22Rv1 (cell line): ENCODE measurements at regions not wholly inside any gene's neighbourhood (a gene's known extent, or its start where the extent isn't known, plus 50 kb on each side); places are given as distances from the start of the nearest gene placed in this dataset.
A peak's percentile ranks its signal among the peaks of the same experiment; 100 is the strongest.

ENCODE experiments used
- H3K27ac ChIP-seq: fragments of 450-650 bp; 2 replicates; pipeline ENCODE4 v1.5.1; 2017
- ZFX ChIP-seq: fragments of 450-650 bp; IDR thresholded peaks from 2 replicates; pipeline ENCODE4 v1.6.1; 2017; ENCODE audit warnings: antibody characterized with exemption, borderline replicate concordance
- TF ChIP-seq, protein P1 (sequence below): fragments of 450-650 bp; IDR thresholded peaks from 2 replicates; pipeline ENCODE4 v1.5.1; 2017; ENCODE audit warnings: mild to moderate bottlenecking

GRCh38 chr9:73810585-73811215 is 659.0 kb downstream of the ANXA1 start:
- no peak overlapping the region for H3K27ac ChIP-seq
- TF ChIP-seq ZFX: no peak
- TF ChIP-seq, protein P1, sequence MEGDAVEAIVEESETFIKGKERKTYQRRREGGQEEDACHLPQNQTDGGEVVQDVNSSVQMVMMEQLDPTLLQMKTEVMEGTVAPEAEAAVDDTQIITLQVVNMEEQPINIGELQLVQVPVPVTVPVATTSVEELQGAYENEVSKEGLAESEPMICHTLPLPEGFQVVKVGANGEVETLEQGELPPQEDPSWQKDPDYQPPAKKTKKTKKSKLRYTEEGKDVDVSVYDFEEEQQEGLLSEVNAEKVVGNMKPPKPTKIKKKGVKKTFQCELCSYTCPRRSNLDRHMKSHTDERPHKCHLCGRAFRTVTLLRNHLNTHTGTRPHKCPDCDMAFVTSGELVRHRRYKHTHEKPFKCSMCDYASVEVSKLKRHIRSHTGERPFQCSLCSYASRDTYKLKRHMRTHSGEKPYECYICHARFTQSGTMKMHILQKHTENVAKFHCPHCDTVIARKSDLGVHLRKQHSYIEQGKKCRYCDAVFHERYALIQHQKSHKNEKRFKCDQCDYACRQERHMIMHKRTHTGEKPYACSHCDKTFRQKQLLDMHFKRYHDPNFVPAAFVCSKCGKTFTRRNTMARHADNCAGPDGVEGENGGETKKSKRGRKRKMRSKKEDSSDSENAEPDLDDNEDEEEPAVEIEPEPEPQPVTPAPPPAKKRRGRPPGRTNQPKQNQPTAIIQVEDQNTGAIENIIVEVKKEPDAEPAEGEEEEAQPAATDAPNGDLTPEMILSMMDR: no peak

- no peak for TF ChIP-seq ZFX
- H3K27ac ChIP-seq: no peak overlapping the region
Observed at GRCh38 chr9:73813546-73813945, 661.9 kb downstream of the ANXA1 start.

DNA sequence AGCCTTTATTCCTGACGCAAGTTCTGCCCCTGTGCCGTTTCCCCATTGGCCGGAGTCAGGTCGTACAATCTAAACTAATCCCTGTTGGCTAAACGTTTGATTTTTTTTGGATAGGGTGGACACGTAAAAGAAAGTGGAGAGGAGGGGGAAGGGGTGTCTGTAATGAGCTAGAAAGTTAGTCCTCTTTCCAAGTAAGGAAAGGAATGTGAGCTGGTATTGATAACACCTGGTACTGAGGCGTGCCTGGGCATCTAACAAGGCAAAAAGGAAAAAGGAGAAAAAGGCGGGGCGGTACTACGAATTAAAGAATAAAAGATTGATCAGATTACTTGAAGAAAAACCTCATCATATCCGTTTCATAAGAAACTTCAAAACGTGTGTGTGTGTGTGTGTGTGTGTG is 665.2 kb downstream of the ANXA1 start:
- no peak overlapping the region for H3K27ac ChIP-seq
- TF ChIP-seq, protein P1: no peak
- TF ChIP-seq ZFX: no peak

DNA sequence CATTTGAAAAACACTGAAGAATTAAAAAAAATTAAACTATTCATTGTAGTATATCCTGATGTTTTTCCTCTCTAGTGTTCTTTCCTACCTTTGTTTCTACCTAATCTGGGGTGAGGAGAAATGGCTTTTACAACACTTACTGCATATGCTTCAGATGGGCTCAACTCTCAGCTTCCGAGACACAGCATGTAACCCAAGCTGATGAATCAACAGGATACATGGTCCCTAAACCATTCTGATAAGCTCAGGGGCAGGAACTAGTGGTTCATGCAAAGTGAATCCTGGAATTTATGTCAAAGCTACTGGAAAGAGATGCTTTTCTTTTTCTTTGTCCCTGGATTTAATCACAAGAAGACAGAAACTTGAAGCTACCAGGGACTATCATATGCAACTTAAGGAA is 672.5 kb upstream of the RORB start:
- TF ChIP-seq, protein P1: no peak
- no peak for TF ChIP-seq ZFX
- no peak overlapping the region for H3K27ac ChIP-seq

DNA sequence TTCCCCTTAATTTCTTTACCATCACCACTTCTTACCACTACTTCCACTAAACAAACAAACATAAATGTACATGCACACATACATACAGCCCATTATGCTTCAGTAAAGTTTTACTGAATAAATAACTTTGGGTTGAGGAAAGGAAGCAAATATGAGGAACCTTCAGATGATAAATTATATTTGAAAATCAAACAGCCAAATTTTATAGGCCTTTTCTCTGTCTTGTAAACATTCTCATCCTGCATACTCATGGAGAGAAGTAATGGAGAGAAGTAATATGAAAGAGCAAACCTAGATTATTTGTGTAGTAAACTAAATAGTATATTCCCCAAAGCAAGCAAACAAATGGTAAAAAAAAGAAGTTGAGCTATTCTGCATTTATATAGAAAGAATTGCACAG is 658.3 kb upstream of the RORB start:
- TF ChIP-seq, protein P1: no peak
- TF ChIP-seq ZFX: no peak
- H3K27ac ChIP-seq: peak overlapping the region; percentile 76

GRCh38 chr9:73839471-73839870 is 657.7 kb upstream of the RORB start:
- peak overlapping the region; percentile 76 for H3K27ac ChIP-seq
- TF ChIP-seq, protein P1: no peak
- no peak for TF ChIP-seq ZFX

GRCh38 chr9:73841018-73841417 is 656.1 kb upstream of the RORB start:
- H3K27ac ChIP-seq: no peak overlapping the region
- TF ChIP-seq ZFX: no peak
- TF ChIP-seq, protein P1: no peak

GRCh38 chr9:73844135-73844534 is 653.0 kb upstream of the RORB start:
- TF ChIP-seq, protein P1: no peak
- TF ChIP-seq ZFX: no peak
- no peak overlapping the region for H3K27ac ChIP-seq
